IPS DF 6.9 (cell line): ENCODE measurements at regions not wholly inside any gene's neighbourhood (a gene's known extent, or its start where the extent isn't known, plus 50 kb on each side); places are given as distances from the start of the nearest gene placed in this dataset.

Source experiments
- DNase-seq: peaks from one replicate; pipeline ENCODE4 v3.0.0-alpha.2; 2013; ENCODE audit warnings: low read depth, low spot score
- H3K27ac ChIP-seq: one replicate; pipeline ENCODE4 v1.5.1; 2013; ENCODE audit warnings: low read length, control low read depth
- H3K27me3 ChIP-seq: 2 replicates; pipeline ENCODE4 v1.6.1; 2013; ENCODE audit warnings: mild to moderate bottlenecking, low read length; ENCODE audit not compliant: control insufficient read depth, insufficient read depth
- H3K36me3 ChIP-seq: 2 replicates; pipeline ENCODE4 v1.6.1; 2013; ENCODE audit warnings: low read length; ENCODE audit not compliant: control insufficient read depth, insufficient read depth
- H3K4me1 ChIP-seq: 2 replicates; pipeline ENCODE4 v1.6.1; 2013; ENCODE audit warnings: low read length; ENCODE audit not compliant: control insufficient read depth, insufficient read depth
- H3K4me3 ChIP-seq: 2 replicates; pipeline ENCODE4 v1.5.1; 2013; ENCODE audit warnings: mild to moderate bottlenecking, low read length
- H3K9me3 ChIP-seq: 2 replicates; pipeline ENCODE4 v1.6.1; 2013; ENCODE audit warnings: low read length, inconsistent platforms; ENCODE audit not compliant: control insufficient read depth, insufficient read depth
- WGBS: extraction: QIAGEN DNeasy Blood & Tissue Kit; methylation state at CpG from one replicate; pipeline ENCODE4 v1.1.7; 2013; ENCODE audit warnings: mixed read lengths, missing lambda C conversion rate; ENCODE audit not compliant: insufficient read length, insufficient coverage; 5-methylcytosine and 5-hydroxymethylcytosine counted together

- no peak overlapping the region for H3K4me3 ChIP-seq
- no peaks in the 10 kb centered on the region for H3K36me3 ChIP-seq
- no peaks in the 10 kb centered on the region for H3K4me1 ChIP-seq
- no peak for DNase-seq
- H3K9me3 ChIP-seq: no peaks in the 10 kb centered on the region
- no peaks in the 10 kb centered on the region for H3K27me3 ChIP-seq
- H3K27ac ChIP-seq: no peak overlapping the region
- no CpG with 5 or more reads among the region's 1 CpG for WGBS
These were observed 249.2 kb upstream of the RPS6KA3 start for GRCh38 chrX:20515841-20516461.

GRCh38 chrX:20514358-20514757 is 247.6 kb upstream of the RPS6KA3 start:
- Histone ChIP-seq H3K9me3 (no peaks in the 10 kb centered on the region), H3K27me3 (no peaks in the 10 kb centered on the region), H3K36me3 (no peaks in the 10 kb centered on the region), H3K27ac (no peak overlapping the region), H3K4me1 (no peaks in the 10 kb centered on the region), H3K4me3 (no peak overlapping the region)
- no CpG with 5 or more reads among the region's 1 CpG for WGBS
- no peak for DNase-seq

- no peaks in the 10 kb centered on the region for H3K36me3 ChIP-seq
- no CpG with 5 or more reads among the region's 3 CpGs for WGBS
- H3K4me3 ChIP-seq: no peak overlapping the region
- DNase-seq: no peak
- H3K27me3 ChIP-seq: no peaks in the 10 kb centered on the region
- no peak overlapping the region for H3K27ac ChIP-seq
- H3K4me1 ChIP-seq: no peaks in the 10 kb centered on the region
- H3K9me3 ChIP-seq: no peaks in the 10 kb centered on the region
These were observed 246.5 kb upstream of the RPS6KA3 start for GRCh38 chrX:20513185-20513584.

GRCh38 chrX:20511792-20512191 is 245.1 kb upstream of the RPS6KA3 start:
- Histone ChIP-seq H3K4me3 (no peak overlapping the region), H3K36me3 (no peaks in the 10 kb centered on the region), H3K4me1 (no peaks in the 10 kb centered on the region), H3K27ac (no peak overlapping the region), H3K9me3 (no peaks in the 10 kb centered on the region), H3K27me3 (no peaks in the 10 kb centered on the region)
- no peak for DNase-seq
- WGBS: no CpG with 5 or more reads among the region's 5 CpGs

GRCh38 chrX:20507901-20508620 is 241.4 kb upstream of the RPS6KA3 start:
- WGBS: no CpG with 5 or more reads among the region's 2 CpGs
- Histone ChIP-seq H3K36me3 (no peaks in the 10 kb centered on the region), H3K27ac (no peak overlapping the region), H3K9me3 (no peaks in the 10 kb centered on the region), H3K4me3 (no peak overlapping the region), H3K4me1 (no peaks in the 10 kb centered on the region), H3K27me3 (no peaks in the 10 kb centered on the region)
- DNase-seq: no peak

GRCh38 chrX:20506739-20507138 is 240.0 kb upstream of the RPS6KA3 start:
- Histone ChIP-seq H3K36me3 (no peaks in the 10 kb centered on the region), H3K4me1 (no peaks in the 10 kb centered on the region), H3K9me3 (no peaks in the 10 kb centered on the region), H3K4me3 (no peak overlapping the region), H3K27me3 (no peaks in the 10 kb centered on the region), H3K27ac (no peak overlapping the region)
- no peak for DNase-seq

GRCh38 chrX:20500949-20501348 is 234.2 kb upstream of the RPS6KA3 start:
- no peak overlapping the region for H3K4me3 ChIP-seq
- DNase-seq: no peak
- no peak overlapping the region for H3K27ac ChIP-seq
- no peaks in the 10 kb centered on the region for H3K27me3 ChIP-seq
- no peaks in the 10 kb centered on the region for H3K36me3 ChIP-seq
- H3K9me3 ChIP-seq: no peaks in the 10 kb centered on the region
- no peaks in the 10 kb centered on the region for H3K4me1 ChIP-seq

GRCh38 chrX:20500171-20500865 is 233.6 kb upstream of the RPS6KA3 start:
- no CpG with 5 or more reads among the region's 6 CpGs for WGBS
- DNase-seq: no peak
- no peak overlapping the region for H3K4me3 ChIP-seq

GRCh38 chrX:20499763-20500162 is 233.1 kb upstream of the RPS6KA3 start:
- H3K4me1 ChIP-seq: no peaks in the 10 kb centered on the region

More at GRCh38 chrX:20500171-20500865, 233.6 kb upstream of the RPS6KA3 start:
- no peaks in the 10 kb centered on the region for H3K27me3 ChIP-seq
- H3K9me3 ChIP-seq: no peaks in the 10 kb centered on the region
- no peaks in the 10 kb centered on the region for H3K4me1 ChIP-seq
- H3K36me3 ChIP-seq: no peaks in the 10 kb centered on the region
- H3K27ac ChIP-seq: no peak overlapping the region

GRCh38 chrX:20498851-20499635 is 232.3 kb upstream of the RPS6KA3 start:
- no peaks in the 10 kb centered on the region for H3K4me1 ChIP-seq
- H3K27ac ChIP-seq: no peak overlapping the region
- no peaks in the 10 kb centered on the region for H3K9me3 ChIP-seq
- H3K36me3 ChIP-seq: no peaks in the 10 kb centered on the region
- H3K27me3 ChIP-seq: no peaks in the 10 kb centered on the region
- no CpG with 5 or more reads among the region's 7 CpGs for WGBS
- no peak overlapping the region for H3K4me3 ChIP-seq
- no peak for DNase-seq

More at GRCh38 chrX:20499763-20500162, 233.1 kb upstream of the RPS6KA3 start:
- H3K4me3 ChIP-seq: no peak overlapping the region
- DNase-seq: no peak
- no peaks in the 10 kb centered on the region for H3K9me3 ChIP-seq
- no peaks in the 10 kb centered on the region for H3K27me3 ChIP-seq
- no peaks in the 10 kb centered on the region for H3K36me3 ChIP-seq
- no peak overlapping the region for H3K27ac ChIP-seq
